Skeletal muscle tissue (tissue), 3 donors: ENCODE measurements at regions not wholly inside any gene's neighbourhood (a gene's known extent, or its start where the extent isn't known, plus 50 kb on each side); places are given as distances from the start of the nearest gene placed in this dataset.

Experiments used
- H3K27ac ChIP-seq: one replicate; pipeline ENCODE4 v1.7.0; 2013; ENCODE audit warnings: mild to moderate bottlenecking, low read depth, low read length, inconsistent platforms
- H3K27me3 ChIP-seq, 3 donors: one replicate each; pipeline ENCODE4 v1.7.0; 2013; ENCODE audit warnings: low read length in 3 of 3; ENCODE audit not compliant: control insufficient read depth in 3 of 3, insufficient read depth in 3 of 3
- H3K36me3 ChIP-seq, 3 donors: one replicate each; pipeline ENCODE4 v1.7.0; 2013; ENCODE audit warnings: low read length in 3 of 3; ENCODE audit not compliant: control insufficient read depth in 3 of 3, insufficient read depth in 3 of 3
- H3K4me1 ChIP-seq, 3 donors: one replicate each; pipeline ENCODE4 v1.7.0; 2013; ENCODE audit warnings: low read length in 3 of 3, mild to moderate bottlenecking in 3 of 3; ENCODE audit not compliant: control insufficient read depth in 3 of 3, insufficient read depth in 3 of 3
- H3K4me3 ChIP-seq, 3 donors: one replicate each; pipeline ENCODE4 v1.7.0; 2013; ENCODE audit warnings: low read length in 3 of 3
- H3K9ac ChIP-seq, 3 donors: one replicate each; pipeline ENCODE4 v1.7.0; 2013; ENCODE audit warnings: low read length in 3 of 3, mild to moderate bottlenecking in 3 of 3, moderate library complexity in 2 of 3, low read depth in 1 of 3
- H3K9me3 ChIP-seq, 3 donors: one replicate each; pipeline ENCODE4 v1.7.0; 2013; ENCODE audit warnings: low read length in 3 of 3; ENCODE audit not compliant: control insufficient read depth in 3 of 3
- donor health status: Osteomylitis.

GRCh38 chr3:77835921-77836320 lies 796.0 kb downstream of the ROBO2 start:
- Histone ChIP-seq H3K36me3 (no peaks in the 10 kb centered on the region), H3K27ac (no peak overlapping the region), H3K27me3 (no peaks in the 10 kb centered on the region), H3K9me3 (no peaks in the 10 kb centered on the region), H3K4me3 (no peak overlapping the region), H3K4me1 (no peaks in the 10 kb centered on the region), H3K9ac (no peak overlapping the region)

GRCh38 chr3:77837456-77838025 lies 797.6 kb downstream of the ROBO2 start:
- H3K9ac ChIP-seq: no peak overlapping the region
- no peaks in the 10 kb centered on the region for H3K9me3 ChIP-seq
- no peaks in the 10 kb centered on the region for H3K4me1 ChIP-seq
- H3K27me3 ChIP-seq: no peaks in the 10 kb centered on the region
- no peaks in the 10 kb centered on the region for H3K36me3 ChIP-seq
- H3K4me3 ChIP-seq: no peak overlapping the region
- H3K27ac ChIP-seq: no peak overlapping the region

DNA sequence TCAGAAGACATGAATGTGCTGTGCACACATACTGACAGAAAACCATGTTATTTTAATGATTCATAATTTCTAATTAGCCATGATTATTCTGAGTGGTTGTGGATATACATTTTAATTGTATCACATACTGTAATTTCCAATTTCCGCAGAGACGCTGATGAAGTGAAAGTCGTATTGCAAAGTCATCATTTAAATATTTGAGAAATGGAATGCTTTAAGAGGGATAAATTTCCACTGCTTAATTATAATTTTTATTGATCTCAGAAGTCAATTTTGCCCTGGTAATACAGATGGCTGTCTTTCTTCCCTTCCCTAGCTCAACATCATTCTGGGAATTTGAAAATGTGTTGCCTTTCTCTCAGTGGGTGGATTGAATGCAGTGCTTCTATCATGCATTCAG lies 819.3 kb downstream of the ROBO2 start:
- H3K9me3 ChIP-seq: no peaks in the 10 kb centered on the region
- H3K36me3 ChIP-seq: no peaks in the 10 kb centered on the region
- H3K4me3 ChIP-seq: no peak overlapping the region
- no peak overlapping the region for H3K27ac ChIP-seq
- H3K4me1 ChIP-seq: no peaks in the 10 kb centered on the region
- H3K9ac ChIP-seq: no peak overlapping the region
- H3K27me3 ChIP-seq: no peaks in the 10 kb centered on the region

DNA sequence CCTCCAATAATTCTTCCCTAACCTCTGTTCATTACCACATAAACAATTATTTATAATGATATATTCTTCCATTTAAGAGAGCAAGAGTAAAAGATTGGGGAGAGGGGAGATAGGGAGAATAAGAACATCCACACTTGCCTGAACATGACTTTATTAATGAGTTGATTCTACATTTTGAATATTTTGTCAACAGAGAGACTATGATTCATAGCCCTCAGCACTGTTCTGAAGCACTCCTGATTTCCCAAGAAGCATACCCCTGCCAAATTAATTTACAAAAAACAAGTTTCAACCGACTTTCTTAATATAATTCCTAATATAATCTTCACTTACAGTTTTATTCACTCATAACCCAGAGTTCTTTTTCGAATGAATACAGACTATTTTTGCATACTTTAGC lies 828.8 kb downstream of the ROBO2 start:
- no peaks in the 10 kb centered on the region for H3K4me1 ChIP-seq
- H3K9me3 ChIP-seq: no peaks in the 10 kb centered on the region
- no peaks in the 10 kb centered on the region for H3K36me3 ChIP-seq
- no peak overlapping the region for H3K9ac ChIP-seq
- H3K27me3 ChIP-seq: no peaks in the 10 kb centered on the region
- H3K4me3 ChIP-seq: no peak overlapping the region
- H3K27ac ChIP-seq: no peak overlapping the region

DNA sequence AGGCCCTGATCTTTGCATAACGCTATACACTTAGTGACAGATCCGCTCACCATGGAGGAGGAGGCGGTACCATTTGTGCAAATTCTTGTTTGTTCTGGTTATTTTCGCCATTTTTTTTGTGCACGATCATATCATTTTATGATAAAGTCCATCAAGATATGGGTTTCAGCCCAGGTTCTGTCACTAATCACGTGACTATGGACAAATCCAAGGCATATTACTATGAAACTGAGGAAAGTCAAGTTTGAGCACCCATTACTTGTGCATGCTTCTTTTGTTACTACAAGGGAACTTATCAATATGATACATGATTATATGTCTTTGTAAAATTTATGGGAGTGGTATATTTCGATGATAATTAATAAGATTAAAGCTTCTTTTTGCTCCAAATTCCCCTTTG lies 829.5 kb downstream of the ROBO2 start:
- no peak overlapping the region for H3K27ac ChIP-seq
- H3K9me3 ChIP-seq: no peaks in the 10 kb centered on the region
- no peak overlapping the region for H3K4me3 ChIP-seq
- no peaks in the 10 kb centered on the region for H3K36me3 ChIP-seq
- H3K27me3 ChIP-seq: no peaks in the 10 kb centered on the region
- H3K9ac ChIP-seq: no peak overlapping the region
- no peaks in the 10 kb centered on the region for H3K4me1 ChIP-seq

DNA sequence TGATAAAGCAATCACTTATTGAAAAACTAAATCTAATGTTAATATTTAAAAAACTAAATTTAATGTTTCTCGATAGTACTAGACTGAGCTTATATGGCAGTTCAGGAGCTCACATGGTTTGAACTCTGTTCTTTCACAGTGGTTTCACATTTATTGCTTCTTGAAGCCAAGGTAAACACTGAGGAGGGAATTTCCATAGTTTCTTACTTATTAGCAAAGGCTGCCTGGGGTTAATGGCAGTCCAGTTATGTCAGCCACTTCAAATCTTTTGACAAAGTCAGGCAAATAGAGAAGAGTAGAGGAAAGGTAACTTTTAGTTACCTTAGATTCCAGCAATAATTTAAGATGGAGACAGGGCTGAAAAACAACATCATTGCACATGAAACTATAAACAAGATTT lies 831.5 kb downstream of the ROBO2 start:
- Histone ChIP-seq H3K36me3 (no peaks in the 10 kb centered on the region), H3K9me3 (no peaks in the 10 kb centered on the region), H3K27me3 (no peaks in the 10 kb centered on the region), H3K27ac (no peak overlapping the region), H3K4me3 (no peak overlapping the region), H3K9ac (no peak overlapping the region), H3K4me1 (no peaks in the 10 kb centered on the region)

DNA sequence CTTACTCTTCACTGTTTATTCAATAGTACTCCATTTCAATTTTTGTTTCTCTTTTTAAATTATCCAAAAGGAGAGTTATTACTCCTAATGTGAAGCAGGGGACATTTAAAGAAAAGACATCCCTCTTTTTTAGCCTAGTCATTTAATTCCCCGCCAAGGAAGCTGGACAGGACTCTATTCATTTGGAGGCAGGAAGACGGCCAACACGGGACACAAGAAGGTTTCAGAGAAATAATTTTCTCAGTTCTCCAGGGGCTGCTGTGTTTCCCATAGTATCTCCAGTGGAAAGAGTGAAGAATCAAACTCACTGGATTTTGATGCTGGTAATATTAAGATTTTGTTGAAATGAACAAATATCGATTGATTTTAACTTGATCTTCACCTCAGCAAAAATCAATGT lies 833.7 kb downstream of the ROBO2 start:
- Histone ChIP-seq H3K4me1 (no peaks in the 10 kb centered on the region), H3K9ac (no peak overlapping the region), H3K36me3 (no peaks in the 10 kb centered on the region), H3K9me3 (no peaks in the 10 kb centered on the region), H3K27ac (no peak overlapping the region), H3K27me3 (no peaks in the 10 kb centered on the region), H3K4me3 (no peak overlapping the region)

- Histone ChIP-seq H3K27me3 (no peaks in the 10 kb centered on the region), H3K9ac (no peak overlapping the region), H3K4me1 (no peaks in the 10 kb centered on the region), H3K36me3 (no peaks in the 10 kb centered on the region), H3K4me3 (no peak overlapping the region), H3K9me3 (no peaks in the 10 kb centered on the region), H3K27ac (no peak overlapping the region)
These were observed 845.5 kb downstream of the ROBO2 start for GRCh38 chr3:77885381-77885780.

- Histone ChIP-seq H3K9ac (no peak overlapping the region), H3K4me3 (no peak overlapping the region), H3K27me3 (no peaks in the 10 kb centered on the region), H3K36me3 (no peaks in the 10 kb centered on the region), H3K27ac (no peak overlapping the region), H3K4me1 (no peaks in the 10 kb centered on the region), H3K9me3 (no peaks in the 10 kb centered on the region)
These were observed 847.7 kb downstream of the ROBO2 start for GRCh38 chr3:77887611-77888010.

- H3K4me3 ChIP-seq: no peak overlapping the region
- no peaks in the 10 kb centered on the region for H3K27me3 ChIP-seq
- no peak overlapping the region for H3K9ac ChIP-seq
- H3K27ac ChIP-seq: no peak overlapping the region
- no peaks in the 10 kb centered on the region for H3K9me3 ChIP-seq
- H3K4me1 ChIP-seq: no peaks in the 10 kb centered on the region
- no peaks in the 10 kb centered on the region for H3K36me3 ChIP-seq
These were observed 849.7 kb downstream of the ROBO2 start for GRCh38 chr3:77889616-77890015.

- Histone ChIP-seq H3K36me3 (no peaks in the 10 kb centered on the region), H3K4me3 (no peak overlapping the region), H3K9me3 (no peaks in the 10 kb centered on the region), H3K27ac (no peak overlapping the region), H3K27me3 (no peaks in the 10 kb centered on the region), H3K9ac (no peak overlapping the region), H3K4me1 (no peaks in the 10 kb centered on the region)
These were observed 858.7 kb downstream of the ROBO2 start for GRCh38 chr3:77898621-77899020.
